SW480 (cell line): ENCODE measurements at regions not wholly inside any gene's neighbourhood (a gene's known extent, or its start where the extent isn't known, plus 50 kb on each side); places are given as distances from the start of the nearest gene placed in this dataset.

Experiments
- DNase-seq: peaks from one replicate; pipeline ENCODE4 v3.0.0-alpha.2; 2016; ENCODE audit warnings: low spot score

GRCh38 chr2:142254031-142254430, 123.2 kb upstream of the LRP1B start:
- DNase-seq, result no peak

DNA sequence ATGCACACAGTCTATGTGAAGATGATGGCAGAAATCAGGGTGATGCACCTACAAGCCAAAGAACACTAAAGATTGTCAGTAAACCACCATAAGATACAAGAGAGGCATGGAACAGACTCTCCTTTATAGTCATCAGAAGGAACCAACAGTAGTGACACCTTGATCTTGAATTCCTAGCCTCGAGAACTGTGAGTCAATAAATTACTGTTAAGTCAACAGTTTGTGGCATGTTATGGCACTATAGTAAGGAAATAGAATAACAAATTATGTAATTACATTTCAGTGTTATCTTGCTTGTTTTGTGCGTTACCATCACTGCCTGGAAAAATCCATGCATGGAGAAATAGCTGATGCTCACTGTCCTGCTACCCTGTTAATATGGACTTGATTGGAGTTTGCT, 110.2 kb upstream of the LRP1B start:
- no peak for DNase-seq

GRCh38 chr2:142236181-142236580, 105.4 kb upstream of the LRP1B start:
- DNase-seq, result no peak

- DNase-seq, result no peak
Observed at GRCh38 chr2:142234741-142235140, 103.9 kb upstream of the LRP1B start.

DNA sequence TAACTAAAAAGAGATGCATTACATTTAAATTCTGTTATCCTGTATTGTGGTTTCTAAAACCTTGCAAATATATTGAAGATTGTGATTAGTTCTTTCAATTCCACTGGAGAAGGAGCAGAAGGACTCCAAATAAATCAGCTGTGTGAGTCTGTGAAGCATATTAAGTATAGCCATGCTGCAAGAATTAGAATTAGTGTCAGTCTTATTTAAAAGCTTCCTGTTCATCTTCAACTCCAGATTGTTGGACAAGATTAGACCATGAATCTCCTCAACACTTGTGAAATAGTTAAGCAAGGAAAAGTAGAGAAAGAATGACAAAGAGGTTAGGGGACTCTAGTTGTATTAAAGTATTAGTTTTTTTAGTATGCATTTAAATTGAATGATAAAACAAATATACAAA, 92.5 kb upstream of the LRP1B start:
- no peak for DNase-seq

DNA sequence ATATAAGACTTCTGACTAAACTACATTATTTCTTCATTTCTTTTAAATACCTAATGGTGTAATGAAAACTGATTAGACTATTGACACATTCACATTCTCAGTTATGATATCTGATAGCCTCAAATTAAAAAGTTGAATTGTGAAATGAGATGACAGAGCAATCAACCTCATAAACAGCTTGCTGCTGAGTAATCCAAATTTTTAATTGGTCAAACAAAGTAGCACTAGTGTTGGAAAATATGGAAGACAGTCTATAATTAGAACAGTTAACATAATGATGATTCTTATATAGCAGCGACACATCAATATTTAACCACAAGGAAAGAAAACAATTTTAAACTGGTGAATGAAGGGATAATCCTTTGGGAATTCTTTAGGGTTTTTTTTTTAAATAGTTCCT, 91.9 kb upstream of the LRP1B start:
- DNase-seq, result no peak

DNA sequence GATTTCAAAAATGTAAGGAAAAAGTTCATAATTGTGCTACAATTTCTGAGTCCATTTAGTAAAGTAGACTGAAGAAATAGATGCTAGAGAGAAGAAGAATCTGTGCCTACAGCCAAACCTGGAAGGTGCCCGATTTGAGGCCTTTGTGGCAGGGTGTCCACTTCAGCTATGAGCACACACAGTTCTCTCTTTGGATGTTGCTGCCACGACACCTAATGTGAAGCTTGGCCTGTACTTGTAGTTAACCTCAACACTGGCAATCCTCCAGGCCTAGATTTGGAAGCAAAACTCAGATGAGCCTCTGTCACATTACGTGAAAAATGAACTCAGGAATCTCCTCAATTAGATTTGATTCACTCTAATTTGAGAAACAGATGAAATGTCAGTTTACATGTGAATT, 90.1 kb upstream of the LRP1B start:
- no peak for DNase-seq

GRCh38 chr2:142220239-142220638, 89.4 kb upstream of the LRP1B start:
- no peak for DNase-seq

DNA sequence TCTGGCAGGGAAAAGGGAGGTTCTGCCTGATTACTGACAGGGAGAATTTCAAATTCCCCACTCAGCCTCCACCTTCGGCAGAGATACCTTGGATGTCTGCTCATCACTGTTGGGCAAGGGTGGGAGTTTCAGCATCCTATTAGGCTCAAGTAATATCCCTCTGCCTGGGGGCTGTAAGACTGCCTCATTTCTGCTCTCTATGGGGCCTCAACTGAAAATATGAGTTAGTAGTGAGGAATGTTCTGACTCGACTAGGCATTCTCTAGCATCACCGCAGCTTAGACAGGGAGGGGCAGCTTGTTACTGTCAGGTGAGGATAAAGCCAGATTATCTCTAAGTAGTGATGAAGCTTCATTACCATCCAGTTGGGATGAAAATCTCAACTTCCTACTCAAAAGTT, 87.7 kb upstream of the LRP1B start:
- DNase-seq, result no peak

- DNase-seq, result no peak
Observed at GRCh38 chr2:142217804-142218203, 87.0 kb upstream of the LRP1B start.

GRCh38 chr2:142200062-142200461, 69.2 kb upstream of the LRP1B start:
- no peak for DNase-seq

- no peak for DNase-seq
Observed at GRCh38 chr2:142199073-142199472, 68.3 kb upstream of the LRP1B start.

- no peak for DNase-seq
Observed at GRCh38 chr2:142190805-142191204, 60.0 kb upstream of the LRP1B start.

GRCh38 chr2:142189501-142189900, 58.7 kb upstream of the LRP1B start:
- no peak for DNase-seq

GRCh38 chr2:142188562-142188961, 57.7 kb upstream of the LRP1B start:
- DNase-seq, result no peak

- DNase-seq, result no peak
Observed at GRCh38 chr2:142180820-142181533, 50.2 kb upstream of the LRP1B start.
